HepG2 (cell line): ENCODE measurements at regions not wholly inside any gene's neighbourhood (a gene's known extent, or its start where the extent isn't known, plus 50 kb on each side); places are given as distances from the start of the nearest gene placed in this dataset.

ENCODE experiments used
- ATAC-seq: fragments of 200-7000 bp; cut with Tn5 transposase; 3 replicates; pipeline ENCODE4 v1.9.1; 2020; ENCODE audit warnings: mild to moderate bottlenecking, moderate library complexity
- BruUV-seq: library from RNA; stranded (reverse); fragments of 400-500 nt; replicated peaks from 2 replicates; lab custom pipeline; 2021; lab: Mats Ljungman, UMichigan
- CTCF ChIA-PET: fragments of 300-600 bp; formaldehyde crosslinking; extraction: SDS; loops from one replicate; lab custom pipeline; 2021; ENCODE audit warnings: low total read pairs, inconsistent platforms, low intra/inter-chr PET ratio; lab: Yijun Ruan, JAX
- POLR2A ChIA-PET: fragments of 350-600 bp; sonication (Branson Sonifier 250); formaldehyde crosslinking; loops from one replicate; lab custom pipeline; 2020; ENCODE audit warnings: antibody characterized with exemption, inconsistent platforms; lab: Yijun Ruan, JAX
- DNase-seq: peaks from one replicate; pipeline ENCODE4 v3.0.0-alpha.2; 2015; ENCODE audit warnings: low spot score
- FAIRE-seq: peaks from 3 replicates; lab custom pipeline; 2011; peaks lifted over from hg19 to GRCh38; lab: Jason Lieb, UNC
- H2AFZ ChIP-seq: one replicate; pipeline ENCODE4 v1.6.1; 2011; ENCODE audit warnings: low read length, inconsistent platforms
- H3K27ac ChIP-seq: fragments of 300-600 bp; 3 replicates; pipeline ENCODE4 v1.8.0; 2011; ENCODE audit warnings: mixed run types, mild to moderate bottlenecking, mixed read lengths, low read length, inconsistent platforms; ENCODE audit not compliant: insufficient read depth; ENCODE audit errors: extremely low read length
- H3K27me3 ChIP-seq, 2 experiments: fragments of 200-600 bp in 1 of 2; 2 replicates in 1 of 2; 3 replicates in 1 of 2; pipeline versions ENCODE4 v1.6.0 to v1.8.0; 2011; ENCODE audit warnings: low read length in 2 of 2, mild to moderate bottlenecking in 2 of 2, moderate library complexity in 2 of 2, inconsistent platforms in 1 of 2; ENCODE audit not compliant: insufficient read depth in 2 of 2, control insufficient read depth in 1 of 2
- H3K36me3 ChIP-seq, 2 experiments: fragments of 200-600 bp in 1 of 2; replicated peaks in 1 of 2; 2 replicates in 1 of 2; 3 replicates in 1 of 2; pipeline versions ENCODE4 v1.5.1 to v1.8.0; 2011; ENCODE audit warnings: low read length in 2 of 2, inconsistent platforms in 1 of 2; ENCODE audit not compliant: insufficient read depth in 2 of 2, control insufficient read depth in 1 of 2
- H3K4me1 ChIP-seq: 2 replicates; pipeline ENCODE4 v1.5.1; 2012; ENCODE audit warnings: low read length, inconsistent platforms; ENCODE audit not compliant: insufficient read depth
- H3K4me2 ChIP-seq: 2 replicates; pipeline ENCODE4 v1.6.0; 2011; ENCODE audit warnings: low read depth, low read length, inconsistent platforms
- H3K4me3 ChIP-seq, 3 experiments: fragments of 200-600 bp in 1 of 3; sonication (generic), shearing (Covaris generic) in 1 of 3; replicated peaks in 1 of 3; 2 replicates each; pipeline ENCODE4 v1.5.1; 2011 to 2016; ENCODE audit warnings: low read length in 3 of 3, inconsistent platforms in 2 of 3, low read depth in 2 of 3, mild to moderate bottlenecking in 2 of 3, control low read depth in 1 of 3, mixed read lengths in 1 of 3; ENCODE audit not compliant: insufficient read depth in 1 of 3
- H3K79me2 ChIP-seq: one replicate; pipeline ENCODE4 v1.6.1; 2011; ENCODE audit warnings: low read length, inconsistent platforms; ENCODE audit not compliant: insufficient read depth
- H3K9ac ChIP-seq: 2 replicates; pipeline ENCODE4 v1.6.0; 2011; ENCODE audit warnings: mild to moderate bottlenecking, low read depth, low read length, inconsistent platforms; ENCODE audit not compliant: insufficient read depth
- H3K9me3 ChIP-seq: 2 replicates; pipeline ENCODE4 v1.5.1; 2012; ENCODE audit warnings: mild to moderate bottlenecking, low read length
- H4K20me1 ChIP-seq: 2 replicates; pipeline ENCODE4 v1.6.0; 2011; ENCODE audit warnings: inconsistent platforms, mild to moderate bottlenecking, low read length, moderate library complexity; ENCODE audit not compliant: insufficient read depth
- DNMT1 ChIP-seq: sonication (generic); formaldehyde crosslinking; IDR thresholded peaks from 2 replicates; pipeline ENCODE4 v1.5.1; 2020; ENCODE audit warnings: mild to moderate bottlenecking, missing genetic modification reagents
- EEA1 ChIP-seq: sonication (generic); formaldehyde crosslinking; IDR thresholded peaks from 2 replicates; pipeline ENCODE4 v1.5.1; 2020; ENCODE audit warnings: mild to moderate bottlenecking, missing genetic modification reagents, borderline replicate concordance
- NFIC ChIP-seq: IDR thresholded peaks from 2 replicates; pipeline ENCODE4 v1.6.1; 2012; ENCODE audit warnings: mild to moderate bottlenecking, low read length, inconsistent platforms
- RCOR2 ChIP-seq: IDR thresholded peaks from 2 replicates; pipeline ENCODE4 v1.6.1; 2016; ENCODE audit warnings: missing biosample characterization, missing genetic modification reagents
- SMARCE1 ChIP-seq: fragments of 450-650 bp; IDR thresholded peaks from 2 replicates; pipeline ENCODE4 v1.6.1; 2017; ENCODE audit warnings: borderline replicate concordance
- THYN1 ChIP-seq: sonication (generic); formaldehyde crosslinking; IDR thresholded peaks from 2 replicates; pipeline ENCODE4 v1.8.1; 2023; ENCODE audit warnings: low read depth, mild to moderate bottlenecking, moderate library complexity, missing genetic modification reagents, borderline replicate concordance
- YY1 ChIP-seq: IDR thresholded peaks from 2 replicates; pipeline ENCODE4 v1.6.1; 2011; ENCODE audit warnings: low read length, low read depth, moderate library complexity, mild to moderate bottlenecking; ENCODE audit not compliant: insufficient read depth, insufficient replicate concordance
- ZEB1 ChIP-seq: IDR thresholded peaks from 2 replicates; pipeline ENCODE4 v1.6.1; 2012; ENCODE audit warnings: mild to moderate bottlenecking, low read depth, inconsistent platforms; ENCODE audit not compliant: insufficient replicate concordance
- ZNF20 ChIP-seq: sonication (generic); formaldehyde crosslinking; IDR thresholded peaks from 2 replicates; pipeline ENCODE4 v1.4.0; 2020; ENCODE audit warnings: mild to moderate bottlenecking, moderate library complexity, missing genetic modification reagents
- ZNF234 ChIP-seq: sonication (generic); formaldehyde crosslinking; conservative IDR thresholded peaks from 2 replicates; pipeline ENCODE4 v1.5.1; 2020; ENCODE audit warnings: mild to moderate bottlenecking, missing genetic modification reagents
- ZNF501 ChIP-seq: sonication (generic); formaldehyde crosslinking; IDR thresholded peaks from 2 replicates; pipeline ENCODE4 v1.5.1; 2020; ENCODE audit warnings: mild to moderate bottlenecking, moderate library complexity, missing genetic modification reagents
- WGBS: methylation state at CpG from one replicate; pipeline ENCODE4 v1.1.6; 2017; ENCODE audit warnings: low lambda C conversion rate; 5-methylcytosine and 5-hydroxymethylcytosine counted together
- in situ Hi-C: cut with HindIII; loops from 2 replicates; pipeline ENCODE4 v1.10.0; 2017; ENCODE audit warnings: low pct_unique_long_range_greater_than_20kb; ENCODE audit not compliant: extremely low pct_ligation_motif_present
- intact Hi-C: fragments of 100-400 bp; cut with micrococcal nuclease; formaldehyde crosslinking; loops from one replicate; pipeline ENCODE4 v1.10.0; 2022; ENCODE audit not compliant: unreplicated experiment
- TF ChIP-seq, protein P1 (sequence below): sonication (generic); formaldehyde crosslinking; IDR thresholded peaks from 2 replicates; pipeline ENCODE4 v1.4.0; 2020; ENCODE audit warnings: missing genetic modification reagents, mild to moderate bottlenecking, borderline replicate concordance

DNA sequence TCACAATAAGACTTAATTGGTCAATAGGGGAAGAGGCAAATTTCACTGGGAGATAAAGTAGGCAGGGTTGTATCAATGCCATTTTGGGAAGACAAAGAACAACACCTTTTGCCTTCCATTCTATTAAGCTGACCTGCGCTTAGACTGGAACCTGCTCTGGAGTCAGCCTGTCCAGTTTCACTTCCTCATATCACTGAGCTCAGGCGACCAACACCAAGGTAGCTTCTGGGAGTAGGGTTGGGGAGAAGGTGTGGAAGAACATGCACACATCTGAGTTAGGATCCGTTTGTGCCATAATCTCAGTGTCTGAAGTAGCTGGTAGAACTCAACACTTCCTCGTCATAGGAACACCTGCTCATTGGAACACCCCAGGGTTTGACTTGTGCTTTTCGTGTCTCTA, 527.4 kb upstream of the IGFBP3 start (continued):
- TF ChIP-seq, protein P1, sequence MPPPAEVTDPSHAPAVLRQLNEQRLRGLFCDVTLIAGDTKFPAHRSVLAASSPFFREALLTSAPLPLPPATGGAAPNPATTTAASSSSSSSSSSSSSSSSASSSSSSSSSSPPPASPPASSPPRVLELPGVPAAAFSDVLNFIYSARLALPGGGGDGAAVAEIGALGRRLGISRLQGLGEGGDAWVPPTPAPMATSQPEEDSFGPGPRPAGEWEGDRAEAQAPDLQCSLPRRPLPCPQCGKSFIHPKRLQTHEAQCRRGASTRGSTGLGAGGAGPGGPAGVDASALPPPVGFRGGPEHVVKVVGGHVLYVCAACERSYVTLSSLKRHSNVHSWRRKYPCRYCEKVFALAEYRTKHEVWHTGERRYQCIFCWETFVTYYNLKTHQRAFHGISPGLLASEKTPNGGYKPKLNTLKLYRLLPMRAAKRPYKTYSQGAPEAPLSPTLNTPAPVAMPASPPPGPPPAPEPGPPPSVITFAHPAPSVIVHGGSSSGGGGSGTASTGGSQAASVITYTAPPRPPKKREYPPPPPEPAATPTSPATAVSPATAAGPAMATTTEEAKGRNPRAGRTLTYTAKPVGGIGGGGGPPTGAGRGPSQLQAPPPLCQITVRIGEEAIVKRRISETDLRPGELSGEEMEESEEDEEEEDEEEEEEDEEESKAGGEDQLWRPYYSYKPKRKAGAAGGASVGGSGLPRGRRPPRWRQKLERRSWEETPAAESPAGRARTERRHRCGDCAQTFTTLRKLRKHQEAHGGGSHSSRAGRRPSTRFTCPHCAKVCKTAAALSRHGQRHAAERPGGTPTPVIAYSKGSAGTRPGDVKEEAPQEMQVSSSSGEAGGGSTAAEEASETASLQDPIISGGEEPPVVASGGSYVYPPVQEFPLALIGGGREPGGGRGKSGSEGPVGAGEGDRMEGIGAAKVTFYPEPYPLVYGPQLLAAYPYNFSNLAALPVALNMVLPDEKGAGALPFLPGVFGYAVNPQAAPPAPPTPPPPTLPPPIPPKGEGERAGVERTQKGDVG: no peak
- TF ChIP-seq THYN1 (CRISPR knock-in tag) (no peak), ZNF20 (no peak), EEA1 (no peak), DNMT1 (no peak), ZEB1 (no peak), SMARCE1 (no peak)

DNA sequence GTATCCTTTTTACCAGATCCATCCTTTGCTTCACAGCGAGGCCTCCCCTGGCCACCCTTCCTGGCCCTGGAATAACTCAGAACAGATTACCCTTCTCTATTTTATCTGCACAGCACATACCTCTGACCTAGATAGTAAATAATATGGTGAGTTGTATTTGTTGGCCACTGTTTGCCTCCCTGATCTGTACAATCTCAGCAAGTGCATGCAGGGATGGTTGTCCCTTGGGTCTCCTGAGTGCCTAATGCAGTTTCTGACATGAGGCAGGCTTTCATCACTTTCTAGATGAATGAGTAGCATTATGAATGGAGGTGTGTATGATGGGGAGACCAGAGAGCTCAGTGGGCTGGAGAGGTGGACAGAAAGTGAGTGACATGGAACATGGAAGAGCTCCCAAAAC, 525.1 kb upstream of the IGFBP3 start:
- no peaks in the 10 kb centered on the region for H3K4me1 ChIP-seq
- WGBS: 5% methylated on average over 1 of the region's 1 CpG
- no TSS peak for BruUV-seq
- no peaks in the 10 kb centered on the region for H3K27me3 ChIP-seq
- H3K4me3 ChIP-seq: no peak overlapping the region
- POLR2A ChIA-PET: no interaction called here
- no peaks in the 10 kb centered on the region for H4K20me1 ChIP-seq
- in situ Hi-C loops (no loop called here), intact Hi-C loops (no loop called here)
- FAIRE-seq: no peak
- H2AFZ ChIP-seq: no peak overlapping the region
- H3K9ac ChIP-seq: no peak overlapping the region
- no peaks in the 10 kb centered on the region for H3K36me3 ChIP-seq
- no peak overlapping the region for H3K27ac ChIP-seq
- no peak for ATAC-seq
- H3K4me2 ChIP-seq: no peak overlapping the region
- TF ChIP-seq ZNF234 (CRISPR knock-in tag) (no peak), RCOR2 (CRISPR knock-in tag) (no peak), ZNF501 (CRISPR knock-in tag) (no peak), NFIC (no peak), YY1 (no peak)
- no peak for DNase-seq
- no peaks in the 10 kb centered on the region for H3K79me2 ChIP-seq
- H3K9me3 ChIP-seq: peaks cover 5% of the 10 kb centered on the region; the same call in 1 of the 2 replicates
- CTCF ChIA-PET: no interaction called here
